Activated CD4-positive, alpha-beta T cell treated with anti-CD3 and anti-CD28 coated beads, Interleukin-2, amount 50 U/mL, for 24 hours (primary cell): ENCODE measurements at regions not wholly inside any gene's neighbourhood (a gene's known extent, or its start where the extent isn't known, plus 50 kb on each side); places are given as distances from the start of the nearest gene placed in this dataset.

Experiments used
- DNase-seq, 2 donors: peaks; one replicate each; pipeline ENCODE4 v3.0.0-alpha.2; 2020; ENCODE audit warnings: low read depth in 1 of 2, low spot score in 1 of 2

GRCh38 chr2:67652679-67653078, 255.5 kb downstream of the ETAA1 start:
- no peak for DNase-seq

GRCh38 chr2:67656875-67657274, 259.7 kb downstream of the ETAA1 start:
- DNase-seq: no peak

- DNase-seq: no peak
These were observed 261.7 kb downstream of the ETAA1 start for GRCh38 chr2:67658820-67659219.

GRCh38 chr2:67660015-67660602, 263.0 kb downstream of the ETAA1 start:
- no peak for DNase-seq

- no peak for DNase-seq
These were observed 263.7 kb downstream of the ETAA1 start for GRCh38 chr2:67660871-67661270.

- no peak for DNase-seq
These were observed 265.1 kb downstream of the ETAA1 start for GRCh38 chr2:67662222-67662621.

GRCh38 chr2:67663776-67664175, 266.6 kb downstream of the ETAA1 start:
- no peak for DNase-seq

GRCh38 chr2:67666386-67667053, 269.4 kb downstream of the ETAA1 start:
- DNase-seq: no peak

GRCh38 chr2:67667054-67667908, 270.1 kb downstream of the ETAA1 start:
- DNase-seq: no peak

- no peak for DNase-seq
These were observed 271.4 kb downstream of the ETAA1 start for GRCh38 chr2:67668538-67668937.

- no peak for DNase-seq
These were observed 272.0 kb downstream of the ETAA1 start for GRCh38 chr2:67669168-67669567.

GRCh38 chr2:67669766-67670165, 272.6 kb downstream of the ETAA1 start:
- DNase-seq: no peak

- no peak for DNase-seq
These were observed 273.6 kb downstream of the ETAA1 start for GRCh38 chr2:67670747-67671183.

GRCh38 chr2:67671464-67672450, 274.6 kb downstream of the ETAA1 start:
- DNase-seq: no peak

GRCh38 chr2:67674668-67675067, 277.5 kb downstream of the ETAA1 start:
- DNase-seq: no peak

GRCh38 chr2:67684991-67685390, 287.9 kb downstream of the ETAA1 start:
- DNase-seq: no peak

GRCh38 chr2:67686254-67686653, 289.1 kb downstream of the ETAA1 start:
- no peak for DNase-seq

GRCh38 chr2:67689186-67689585, 292.1 kb downstream of the ETAA1 start:
- DNase-seq: no peak

- no peak for DNase-seq
These were observed 292.5 kb downstream of the ETAA1 start for GRCh38 chr2:67689651-67690050.

GRCh38 chr2:67694445-67694844, 297.3 kb downstream of the ETAA1 start:
- no peak for DNase-seq

- DNase-seq: no peak
These were observed 303.9 kb downstream of the ETAA1 start for GRCh38 chr2:67701011-67701410.
